ENCODE measurements at regions not wholly inside any gene's neighbourhood (a gene's known extent, or its start where the extent isn't known, plus 50 kb on each side); places are given as distances from the start of the nearest gene placed in this dataset.

DNA sequence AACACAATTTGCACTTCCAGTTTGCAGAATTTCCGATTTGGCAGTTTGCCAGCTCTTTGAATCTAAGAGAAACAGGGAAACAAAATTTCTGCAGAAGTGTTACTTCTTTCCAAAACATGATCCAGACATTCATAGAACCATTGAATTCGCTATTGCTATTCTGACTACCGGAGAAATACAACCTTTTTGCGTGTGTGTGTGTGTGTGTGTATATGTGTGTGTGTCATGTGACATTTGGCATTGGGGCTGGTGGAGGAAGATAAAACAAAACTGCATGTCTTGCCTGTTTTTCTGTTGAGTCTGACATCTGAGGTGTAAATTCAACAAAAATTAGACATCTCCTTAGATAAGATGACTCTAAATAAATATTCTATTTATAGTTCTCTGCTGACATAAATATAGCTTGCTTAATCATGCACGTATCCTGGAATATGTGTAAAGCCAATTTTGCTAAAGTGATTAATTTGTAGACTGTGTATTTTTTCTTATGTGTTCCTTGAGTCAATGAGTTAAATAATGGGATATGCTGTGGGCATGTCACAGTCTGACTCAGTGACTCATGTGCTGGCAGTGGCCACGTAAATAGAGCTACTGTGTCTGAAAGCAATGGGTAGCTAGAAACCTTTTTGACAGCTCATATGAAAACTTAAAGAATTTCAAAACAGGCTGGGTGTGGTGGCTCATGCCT, 98.9 kb downstream of the HPGD start:
- Mint-ChIP-seq H3K27ac (ENCODE audit: unreplicated experiment) (no peak overlapping the region), H3K4me1 (ENCODE audit: low read depth) (peaks cover 19% of the 10 kb centered on the region), H3K9me3 (ENCODE audit: low read depth) (no peaks in the 10 kb centered on the region), H3K4me3 (ENCODE audit: unreplicated experiment) (no peak overlapping the region), H3K27me3 (ENCODE audit: low read depth) (peaks cover 13% of the 10 kb centered on the region), H3K36me3 (ENCODE audit: low read depth) (no peaks in the 10 kb centered on the region)
- no peak for DNase-seq (ENCODE audit: low spot score)
- TF ChIP-seq, protein P1, sequence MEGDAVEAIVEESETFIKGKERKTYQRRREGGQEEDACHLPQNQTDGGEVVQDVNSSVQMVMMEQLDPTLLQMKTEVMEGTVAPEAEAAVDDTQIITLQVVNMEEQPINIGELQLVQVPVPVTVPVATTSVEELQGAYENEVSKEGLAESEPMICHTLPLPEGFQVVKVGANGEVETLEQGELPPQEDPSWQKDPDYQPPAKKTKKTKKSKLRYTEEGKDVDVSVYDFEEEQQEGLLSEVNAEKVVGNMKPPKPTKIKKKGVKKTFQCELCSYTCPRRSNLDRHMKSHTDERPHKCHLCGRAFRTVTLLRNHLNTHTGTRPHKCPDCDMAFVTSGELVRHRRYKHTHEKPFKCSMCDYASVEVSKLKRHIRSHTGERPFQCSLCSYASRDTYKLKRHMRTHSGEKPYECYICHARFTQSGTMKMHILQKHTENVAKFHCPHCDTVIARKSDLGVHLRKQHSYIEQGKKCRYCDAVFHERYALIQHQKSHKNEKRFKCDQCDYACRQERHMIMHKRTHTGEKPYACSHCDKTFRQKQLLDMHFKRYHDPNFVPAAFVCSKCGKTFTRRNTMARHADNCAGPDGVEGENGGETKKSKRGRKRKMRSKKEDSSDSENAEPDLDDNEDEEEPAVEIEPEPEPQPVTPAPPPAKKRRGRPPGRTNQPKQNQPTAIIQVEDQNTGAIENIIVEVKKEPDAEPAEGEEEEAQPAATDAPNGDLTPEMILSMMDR (IDR thresholded peaks at IDR 0.05): no peak

- H3K27ac Mint-ChIP-seq (ENCODE audit: unreplicated experiment): no peak overlapping the region
- TF ChIP-seq, protein P1 (IDR thresholded peaks at IDR 0.05): no peak
- H3K4me1 Mint-ChIP-seq (ENCODE audit: low read depth): peaks cover 19% of the 10 kb centered on the region
- H3K9me3 Mint-ChIP-seq (ENCODE audit: low read depth): no peaks in the 10 kb centered on the region
- peaks cover 13% of the 10 kb centered on the region for H3K27me3 Mint-ChIP-seq (ENCODE audit: low read depth)
- no peak for DNase-seq (ENCODE audit: low spot score)
- no peaks in the 10 kb centered on the region for H3K36me3 Mint-ChIP-seq (ENCODE audit: low read depth)
- H3K4me3 Mint-ChIP-seq (ENCODE audit: unreplicated experiment): no peak overlapping the region
Observed at GRCh38 chr4:174422893-174423256, 99.4 kb downstream of the HPGD start.

- Mint-ChIP-seq H3K4me1 (ENCODE audit: low read depth) (peaks cover 19% of the 10 kb centered on the region), H3K9me3 (ENCODE audit: low read depth) (peaks cover 5% of the 10 kb centered on the region), H3K36me3 (ENCODE audit: low read depth) (no peaks in the 10 kb centered on the region), H3K27me3 (ENCODE audit: low read depth) (peaks cover 10% of the 10 kb centered on the region), H3K4me3 (ENCODE audit: unreplicated experiment) (no peak overlapping the region), H3K27ac (ENCODE audit: unreplicated experiment) (no peak overlapping the region)
- TF ChIP-seq, protein P1 (IDR thresholded peaks at IDR 0.05): no peak
- DNase-seq (ENCODE audit: low spot score): no peak
Observed at GRCh38 chr4:174420316-174420715, 102.0 kb downstream of the HPGD start.

DNA sequence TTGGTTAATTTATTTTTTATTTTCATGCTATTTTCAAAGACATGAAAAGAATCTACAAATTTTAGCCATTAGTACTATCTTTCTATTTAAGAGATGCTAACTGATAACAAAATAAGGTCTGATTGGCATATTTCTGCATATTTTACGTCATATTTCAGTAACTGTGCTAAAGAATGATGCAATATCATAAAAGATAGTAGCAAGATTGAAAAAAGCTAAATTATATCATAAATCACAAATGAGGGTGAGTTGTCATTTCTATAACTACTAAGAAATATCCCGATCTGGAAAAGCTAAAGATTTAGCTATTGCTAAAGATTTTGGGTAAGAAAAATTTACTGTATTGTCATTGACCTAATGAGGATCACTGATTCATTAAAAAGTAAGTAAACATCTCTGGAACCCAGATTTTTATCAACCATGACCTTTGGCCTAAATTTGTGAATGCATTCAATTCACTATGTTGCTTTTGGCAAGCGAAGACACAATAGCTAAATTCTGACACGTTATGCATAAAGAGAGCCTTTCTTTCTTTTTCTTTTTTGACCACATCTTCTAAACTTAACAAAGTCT, 103.6 kb downstream of the HPGD start:
- Mint-ChIP-seq H3K4me3 (ENCODE audit: unreplicated experiment) (no peak overlapping the region), H3K27ac (ENCODE audit: unreplicated experiment) (no peak overlapping the region), H3K9me3 (ENCODE audit: low read depth) (peaks cover 5% of the 10 kb centered on the region), H3K27me3 (ENCODE audit: low read depth) (peaks cover 25% of the 10 kb centered on the region), H3K36me3 (ENCODE audit: low read depth) (no peaks in the 10 kb centered on the region), H3K4me1 (ENCODE audit: low read depth) (peaks cover 19% of the 10 kb centered on the region)
- TF ChIP-seq, protein P1 (IDR thresholded peaks at IDR 0.05): no peak
- DNase-seq (ENCODE audit: low spot score): no peak

DNA sequence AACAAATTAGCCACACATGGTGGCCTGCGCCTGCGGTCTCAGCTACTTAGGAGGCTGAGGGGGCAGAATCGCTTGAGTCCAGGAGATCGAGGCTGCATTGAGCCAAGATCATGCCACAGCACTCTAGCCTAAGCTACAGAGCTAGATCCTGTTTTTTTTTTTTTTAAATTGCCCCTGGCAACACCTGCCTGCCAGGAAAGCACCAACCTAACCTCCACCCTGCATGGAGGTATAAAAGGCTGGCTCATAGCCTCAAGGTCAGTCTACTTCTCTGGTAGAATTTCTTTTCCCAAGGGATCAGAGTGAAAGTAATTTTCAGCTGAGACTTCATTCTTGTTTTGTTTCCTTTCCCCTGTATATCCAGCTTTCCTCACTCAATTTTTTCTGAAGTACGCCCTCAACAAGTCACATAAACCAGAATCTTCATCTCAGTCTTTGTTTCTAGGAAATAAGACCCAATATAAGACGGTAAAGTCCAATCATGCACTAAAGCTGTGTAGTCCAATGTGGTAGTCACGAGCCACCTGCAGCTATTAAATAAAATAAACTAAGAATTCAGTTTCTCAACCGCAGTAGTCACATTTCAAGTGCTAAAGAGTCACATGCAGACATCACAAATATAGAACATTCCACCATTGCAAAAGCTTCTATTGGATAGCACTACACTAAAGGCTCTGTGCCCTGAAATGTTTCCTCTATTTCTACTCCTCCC, 113.3 kb downstream of the HPGD start:
- peaks cover 11% of the 10 kb centered on the region for H3K27me3 Mint-ChIP-seq (ENCODE audit: low read depth)
- TF ChIP-seq, protein P1 (IDR thresholded peaks at IDR 0.05): no peak
- no peak overlapping the region for H3K4me3 Mint-ChIP-seq (ENCODE audit: unreplicated experiment)
- H3K9me3 Mint-ChIP-seq (ENCODE audit: low read depth): peaks cover 10% of the 10 kb centered on the region
- no peak overlapping the region for H3K27ac Mint-ChIP-seq (ENCODE audit: unreplicated experiment)
- no peaks in the 10 kb centered on the region for H3K4me1 Mint-ChIP-seq (ENCODE audit: low read depth)
- no peaks in the 10 kb centered on the region for H3K36me3 Mint-ChIP-seq (ENCODE audit: low read depth)
- no peak for DNase-seq (ENCODE audit: low spot score)

Data from chondrocyte (in vitro differentiated cells).